ENCODE measurements at regions not wholly inside any gene's neighbourhood (a gene's known extent, or its start where the extent isn't known, plus 50 kb on each side); places are given as distances from the start of the nearest gene placed in this dataset.

DNA sequence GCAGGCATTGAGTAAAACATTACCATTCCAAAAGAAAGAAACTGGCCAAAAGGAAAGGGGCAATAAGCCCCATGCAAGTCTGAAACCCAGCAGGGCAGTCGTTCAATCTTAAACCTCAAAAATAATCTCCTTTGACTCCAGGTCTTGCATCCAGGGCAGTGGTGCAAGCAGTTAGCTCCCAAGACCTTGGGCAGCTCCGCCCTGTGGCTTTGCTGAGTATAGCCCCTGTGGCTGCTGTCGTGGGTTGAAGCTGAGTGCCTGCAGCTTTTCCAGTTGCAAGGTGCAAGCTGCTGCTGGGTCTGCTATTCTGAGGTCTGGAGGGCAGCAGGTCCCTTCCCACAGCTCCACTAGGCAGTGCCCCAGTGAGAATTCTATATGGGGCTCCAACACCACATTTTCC lies 580.1 kb upstream of the AUTS2 start:
- no peak overlapping the region for H2AK9ac ChIP-seq (replicated peaks; ENCODE audit: low read depth, low read length, poor library complexity)
- H3K4me1 ChIP-seq (ENCODE audit: control insufficient read depth, insufficient read depth, low read length), result no peaks in the 10 kb centered on the region
- DNase-seq, result no peak
- no peak overlapping the region for H3K4ac ChIP-seq (ENCODE audit: low read depth, low read length)
- no peak overlapping the region for H2AK5ac ChIP-seq (ENCODE audit: low read depth, low read length)
- H3K79me1 ChIP-seq (ENCODE audit: low read depth in 1 of 2, low read length in 2 of 2), result no peaks in the 10 kb centered on the region
- no peak overlapping the region for H3K56ac ChIP-seq (ENCODE audit: extremely low read depth, insufficient read depth, low read length)
- no peaks in the 10 kb centered on the region for H3K9me1 ChIP-seq (ENCODE audit: insufficient read depth, low read length)
- no peak overlapping the region for H3K4me3 ChIP-seq (ENCODE audit: insufficient read depth, low read depth, low read length)
- H2BK5ac ChIP-seq (ENCODE audit: low read depth, low read length, poor library complexity, severe bottlenecking), result no peak overlapping the region
- no peak overlapping the region for H4K8ac ChIP-seq (ENCODE audit: low read depth in 2 of 2, low read length in 2 of 2)
- H3K27me3 ChIP-seq (ENCODE audit: control insufficient read depth, insufficient read depth, low read length), result no peaks in the 10 kb centered on the region
- no CpG with 5 or more reads among the region's 3 CpGs for WGBS, 2 experiments (ENCODE audit: extremely low coverage in 2 of 2, insufficient read length in 1 of 2)
- H2BK15ac ChIP-seq (ENCODE audit: low read depth, low read length), result no peak overlapping the region
- peaks cover 10% of the 10 kb centered on the region; the same call in 1 of the 2 replicates for H3K9me3 ChIP-seq (ENCODE audit: control insufficient read depth, insufficient read depth, low read length)
- H4K91ac ChIP-seq (ENCODE audit: insufficient read depth, low read depth, low read length), result no peak overlapping the region
- H3K36me3 ChIP-seq (ENCODE audit: control insufficient read depth, insufficient read depth, low read length), result no peaks in the 10 kb centered on the region
- no peaks in the 10 kb centered on the region for H4K20me1 ChIP-seq (ENCODE audit: insufficient read depth, low read length)
- dilution Hi-C loops (cut with HindIII; ENCODE audit: low sequenced_read_pairs, unreplicated experiment), result no loop called here
- BruUV-seq (replicated peaks), result no TSS peak
- H2AFZ ChIP-seq (replicated peaks; ENCODE audit: low read length, poor library complexity), result no peak overlapping the region
- intact Hi-C loops (cut with micrococcal nuclease), result no loop called here
- in situ Hi-C loops (cut with MboI; ENCODE audit: low sequenced_read_pairs), result no loop called here
- ChIA-PET POLR2A (ENCODE audit: unreplicated experiment) (no interaction called here), CTCF (no interaction called here)
- no peak for ATAC-seq (ENCODE audit: low read depth)
- no peak overlapping the region for H3K14ac ChIP-seq (replicated peaks; ENCODE audit: low read depth, low read length)
- TF ChIP-seq MAZ (IDR thresholded peaks at IDR 0.05; ENCODE audit: borderline replicate concordance, low read depth, low read length) (no peak), RFX5 (IDR thresholded peaks at IDR 0.05; ENCODE audit: low read depth, low read length) (no peak), NFE2L2 (IDR thresholded peaks at IDR 0.05; ENCODE audit: low read depth, low read length) (no peak), MXI1 (IDR thresholded peaks at IDR 0.05; ENCODE audit: borderline replicate concordance, low read depth, low read length) (no peak), USF2 (IDR thresholded peaks at IDR 0.05; ENCODE audit: low read depth, low read length) (no peak), ELK1 (IDR thresholded peaks at IDR 0.05; ENCODE audit: borderline replicate concordance, low read depth, low read length) (no peak), MAFK (IDR thresholded peaks at IDR 0.05; ENCODE audit: low read depth, low read length) (no peak), SMC3 (IDR thresholded peaks at IDR 0.05; ENCODE audit: low read depth, low read length) (no peak), FOS (IDR thresholded peaks at IDR 0.05; ENCODE audit: low read depth, low read length) (no peak), CHD1 (IDR thresholded peaks at IDR 0.05; ENCODE audit: low read depth, low read length) (no peak), RAD21 (IDR thresholded peaks at IDR 0.05; ENCODE audit: low read length) (no peak), RCOR1 (IDR thresholded peaks at IDR 0.05; ENCODE audit: insufficient replicate concordance, low read length) (no peak), BHLHE40 (IDR thresholded peaks at IDR 0.05; ENCODE audit: low read depth, low read length) (no peak), CEBPB (IDR thresholded peaks at IDR 0.05; ENCODE audit: low read depth, low read length) (no peak)
- TF ChIP-seq, protein P1, sequence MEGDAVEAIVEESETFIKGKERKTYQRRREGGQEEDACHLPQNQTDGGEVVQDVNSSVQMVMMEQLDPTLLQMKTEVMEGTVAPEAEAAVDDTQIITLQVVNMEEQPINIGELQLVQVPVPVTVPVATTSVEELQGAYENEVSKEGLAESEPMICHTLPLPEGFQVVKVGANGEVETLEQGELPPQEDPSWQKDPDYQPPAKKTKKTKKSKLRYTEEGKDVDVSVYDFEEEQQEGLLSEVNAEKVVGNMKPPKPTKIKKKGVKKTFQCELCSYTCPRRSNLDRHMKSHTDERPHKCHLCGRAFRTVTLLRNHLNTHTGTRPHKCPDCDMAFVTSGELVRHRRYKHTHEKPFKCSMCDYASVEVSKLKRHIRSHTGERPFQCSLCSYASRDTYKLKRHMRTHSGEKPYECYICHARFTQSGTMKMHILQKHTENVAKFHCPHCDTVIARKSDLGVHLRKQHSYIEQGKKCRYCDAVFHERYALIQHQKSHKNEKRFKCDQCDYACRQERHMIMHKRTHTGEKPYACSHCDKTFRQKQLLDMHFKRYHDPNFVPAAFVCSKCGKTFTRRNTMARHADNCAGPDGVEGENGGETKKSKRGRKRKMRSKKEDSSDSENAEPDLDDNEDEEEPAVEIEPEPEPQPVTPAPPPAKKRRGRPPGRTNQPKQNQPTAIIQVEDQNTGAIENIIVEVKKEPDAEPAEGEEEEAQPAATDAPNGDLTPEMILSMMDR (conservative IDR thresholded peaks at IDR 0.05; ENCODE audit: low read depth, low read length), result no peak
- no peak overlapping the region for H2BK120ac ChIP-seq (ENCODE audit: low read depth, low read length)
- H3K9ac ChIP-seq (ENCODE audit: low read depth, low read length), result no peak overlapping the region
- no peak overlapping the region for H4K5ac ChIP-seq (ENCODE audit: low read depth, low read length)
- H2BK20ac ChIP-seq (ENCODE audit: low read depth, low read length), result no peak overlapping the region
- H3K4me2 ChIP-seq (ENCODE audit: low read depth, low read length), result no peak overlapping the region
- H3K18ac ChIP-seq (ENCODE audit: low read depth, low read length), result no peak overlapping the region
- no peak overlapping the region for H3K23ac ChIP-seq (ENCODE audit: low read depth, low read length)
- H3K27ac ChIP-seq (ENCODE audit: insufficient read depth, low read length), result no peak overlapping the region

All from IMR-90 (cell line).